ENCODE measurements at regions not wholly inside any gene's neighbourhood (a gene's known extent, or its start where the extent isn't known, plus 50 kb on each side); places are given as distances from the start of the nearest gene placed in this dataset.
"Not testable (repeated sequence)": the region's sequence is repeated elsewhere in the genome, so short reads cannot be mapped to it uniquely, and the experiment has no call there.

- no peak for DNase-seq (ENCODE audit: low read depth)
- no peak for TF ChIP-seq CTCF (conservative IDR thresholded peaks at IDR 0.05; ENCODE audit: low read depth, low read length)
- H3K4me3 ChIP-seq (ENCODE audit: low read depth, low read length) = no peak overlapping the region
Measured at GRCh38 chr1:172935062-172935592, 115.6 kb downstream of the TNFSF18 start.

GRCh38 chr1:172936088-172936645 is 114.6 kb downstream of the TNFSF18 start:
- no peak for TF ChIP-seq CTCF (conservative IDR thresholded peaks at IDR 0.05; ENCODE audit: low read depth, low read length)
- no peak overlapping the region for H3K4me3 ChIP-seq (ENCODE audit: low read depth, low read length)
- DNase-seq (ENCODE audit: low read depth) = no peak

- DNase-seq (ENCODE audit: low read depth) = peak; percentile 60
- no peak for TF ChIP-seq CTCF (conservative IDR thresholded peaks at IDR 0.05; ENCODE audit: low read depth, low read length)
- H3K4me3 ChIP-seq (ENCODE audit: low read depth, low read length) = no peak overlapping the region
Measured at GRCh38 chr1:172938681-172939080, 112.1 kb downstream of the TNFSF18 start.

GRCh38 chr1:172939475-172939874 is 111.3 kb downstream of the TNFSF18 start:
- TF ChIP-seq CTCF (conservative IDR thresholded peaks at IDR 0.05; ENCODE audit: low read depth, low read length) = no peak
- no peak overlapping the region for H3K4me3 ChIP-seq (ENCODE audit: low read depth, low read length)
- no peak for DNase-seq (ENCODE audit: low read depth)

GRCh38 chr1:172940174-172940855 is 110.4 kb downstream of the TNFSF18 start:
- no peak for DNase-seq (ENCODE audit: low read depth)
- no peak overlapping the region for H3K4me3 ChIP-seq (ENCODE audit: low read depth, low read length)
- TF ChIP-seq CTCF (conservative IDR thresholded peaks at IDR 0.05; ENCODE audit: low read depth, low read length) = no peak

- no peak overlapping the region for H3K4me3 ChIP-seq (ENCODE audit: low read depth, low read length)
- TF ChIP-seq CTCF (conservative IDR thresholded peaks at IDR 0.05; ENCODE audit: low read depth, low read length) = no peak
- DNase-seq (ENCODE audit: low read depth) = no peak
Measured at GRCh38 chr1:172941471-172941870, 109.3 kb downstream of the TNFSF18 start.

- H3K4me3 ChIP-seq (ENCODE audit: low read depth, low read length) = no peak overlapping the region
- DNase-seq (ENCODE audit: low read depth) = no peak
- no peak for TF ChIP-seq CTCF (conservative IDR thresholded peaks at IDR 0.05; ENCODE audit: low read depth, low read length)
Measured at GRCh38 chr1:172941945-172942344, 108.8 kb downstream of the TNFSF18 start.

- DNase-seq (ENCODE audit: low read depth); H3K4me3 ChIP-seq (ENCODE audit: low read depth, low read length): not testable (repeated sequence)
Measured at GRCh38 chr1:172943138-172943537, 107.6 kb downstream of the TNFSF18 start.
